NCI-H146 (cell line): ENCODE measurements at regions not wholly inside any gene's neighbourhood (a gene's known extent, or its start where the extent isn't known, plus 50 kb on each side); places are given as distances from the start of the nearest gene placed in this dataset.
A peak's percentile ranks its signal among the peaks of the same experiment; 100 is the strongest.

Source experiments
- DNase-seq: peaks from one replicate; lab custom pipeline; 2025; lab: John Stamatoyannopoulos, UW

DNA sequence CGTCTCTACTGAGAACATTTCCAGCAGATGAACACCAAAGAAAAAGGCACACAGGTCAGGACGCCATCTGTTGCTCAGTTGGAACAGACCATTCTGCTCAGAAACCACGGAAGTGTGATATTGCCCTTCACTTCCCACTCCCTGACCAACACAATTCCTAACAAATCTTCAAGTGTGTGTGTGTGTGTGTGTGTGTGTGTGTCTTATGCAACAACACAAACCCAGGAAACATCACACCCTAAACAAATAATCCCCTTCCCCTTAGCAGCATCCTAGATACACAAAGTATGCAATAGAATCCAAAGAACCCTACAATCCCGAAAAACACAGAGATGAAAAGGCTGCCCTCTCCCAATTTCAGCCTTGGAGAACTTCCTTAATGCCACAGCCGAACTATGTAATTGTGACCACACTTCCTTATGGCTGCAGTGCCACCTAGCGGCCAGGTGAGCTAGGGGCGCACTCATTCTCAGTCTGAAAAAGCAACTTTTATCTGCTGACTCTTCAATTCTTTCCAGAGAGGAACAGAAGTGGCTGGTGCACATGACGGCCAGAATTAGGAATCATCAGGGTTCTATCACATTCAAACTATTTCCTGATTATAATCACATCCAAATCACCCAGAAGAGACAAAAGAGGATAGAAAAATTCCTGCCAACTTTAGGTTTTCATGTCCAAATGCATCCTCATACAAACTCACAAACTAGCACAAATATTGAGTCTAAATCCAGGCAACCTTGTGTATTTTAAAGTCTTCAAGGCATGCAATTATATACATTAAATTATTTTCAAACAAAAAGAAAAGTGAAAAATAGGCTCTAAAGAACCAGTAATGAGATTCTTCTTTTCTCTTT lies 164.9 kb downstream of the DHX15 start:
- peak; percentile 28 for DNase-seq

DNA sequence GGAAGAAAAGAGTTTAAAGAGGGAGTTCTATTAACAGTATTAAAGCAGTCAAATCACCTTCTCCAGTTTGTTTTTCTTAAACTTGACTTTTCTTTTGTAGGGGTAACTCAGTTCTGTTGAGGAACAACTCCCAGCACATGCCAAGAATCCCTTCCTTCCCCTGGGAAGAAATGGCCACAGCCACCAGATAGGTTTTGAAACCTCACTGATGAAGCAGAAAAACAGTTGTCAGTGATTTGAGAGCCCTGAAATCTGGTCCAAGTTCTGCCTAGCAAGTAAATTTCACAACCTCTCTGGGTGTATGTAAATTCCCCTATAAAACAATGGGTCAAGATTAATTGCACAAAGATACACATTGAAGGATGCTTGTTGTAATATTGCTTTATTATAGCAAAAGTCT lies 167.1 kb downstream of the DHX15 start:
- DNase-seq: no peak

DNA sequence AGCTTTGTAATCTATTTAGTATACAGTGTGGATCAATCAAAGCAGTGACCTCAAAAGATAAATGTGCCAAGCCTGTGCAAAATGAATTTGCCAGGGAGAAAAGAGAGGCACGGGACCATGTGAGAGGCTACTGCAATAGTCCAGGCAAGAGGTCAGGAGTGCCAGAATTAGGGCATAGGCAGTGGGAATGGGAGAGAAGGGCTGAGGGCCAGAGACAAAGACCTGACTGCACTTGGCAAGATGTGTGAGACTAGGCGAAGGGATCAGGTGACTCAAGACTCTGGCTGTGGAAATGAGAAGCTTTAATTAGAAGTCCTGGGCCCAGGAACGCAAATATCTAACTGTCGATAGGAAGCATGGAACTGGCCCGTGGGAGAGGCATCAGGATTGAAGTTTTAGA lies 168.1 kb downstream of the DHX15 start:
- no peak for DNase-seq

DNA sequence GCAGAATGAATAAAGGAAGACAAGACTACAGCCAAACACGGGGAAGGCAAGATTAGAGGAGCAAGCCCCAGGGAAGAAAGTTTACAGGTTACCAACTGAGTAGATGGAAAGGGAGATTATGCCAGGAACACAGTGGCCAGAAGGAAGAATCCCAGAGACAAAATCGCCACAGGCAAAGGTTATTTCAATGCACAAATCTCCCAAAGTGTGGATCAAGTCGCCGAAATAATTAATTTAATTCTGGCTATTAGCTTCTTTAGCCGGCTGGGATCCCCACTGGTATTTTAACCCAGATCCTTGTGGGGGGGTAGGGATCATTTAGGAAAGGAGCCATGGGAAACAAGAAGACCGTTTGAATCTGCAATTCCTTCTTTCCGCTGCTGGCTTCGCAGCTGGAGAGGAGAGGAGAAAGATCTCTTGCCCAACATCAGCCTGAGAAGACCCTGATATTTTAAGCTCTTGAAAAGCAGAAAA lies 171.0 kb downstream of the DHX15 start:
- DNase-seq: no peak

DNA sequence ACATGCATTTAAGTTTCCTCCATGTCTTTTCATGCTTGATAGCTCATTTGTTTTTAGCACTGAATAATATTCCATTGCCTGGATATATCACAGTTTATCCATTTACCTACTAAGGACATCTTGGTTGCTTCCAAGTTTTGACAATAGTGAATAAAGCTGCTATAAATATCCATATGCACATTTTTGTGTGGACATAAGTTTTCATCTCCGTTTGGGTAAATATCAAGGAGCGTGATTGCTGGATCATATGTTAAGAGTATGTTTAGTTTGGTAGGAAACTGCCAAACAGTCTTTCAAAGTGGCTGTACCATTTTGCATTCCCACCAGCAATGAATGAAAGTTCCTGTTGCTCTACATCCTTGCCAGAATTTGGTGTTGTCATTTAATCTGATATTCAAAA lies 172.5 kb downstream of the DHX15 start:
- DNase-seq: no peak

DNA sequence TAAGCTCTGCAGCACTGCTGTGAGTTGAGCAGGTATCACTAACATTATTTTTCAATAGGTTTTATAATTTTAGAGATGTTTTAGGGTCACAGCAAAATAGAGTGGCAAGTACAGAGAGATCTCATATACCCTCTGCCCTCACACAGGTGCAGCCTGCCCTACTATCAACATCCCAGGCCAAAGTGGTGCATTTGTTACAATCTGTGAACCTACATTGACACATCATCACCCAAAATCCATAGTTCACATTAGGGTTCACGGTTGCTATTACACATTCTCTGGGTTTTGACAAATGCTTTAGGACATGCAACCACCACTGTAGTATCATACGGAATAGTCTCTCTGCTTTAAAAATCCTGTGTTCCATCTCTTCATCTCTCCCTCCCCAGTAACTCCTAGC lies 173.1 kb downstream of the DHX15 start:
- no peak for DNase-seq

DNA sequence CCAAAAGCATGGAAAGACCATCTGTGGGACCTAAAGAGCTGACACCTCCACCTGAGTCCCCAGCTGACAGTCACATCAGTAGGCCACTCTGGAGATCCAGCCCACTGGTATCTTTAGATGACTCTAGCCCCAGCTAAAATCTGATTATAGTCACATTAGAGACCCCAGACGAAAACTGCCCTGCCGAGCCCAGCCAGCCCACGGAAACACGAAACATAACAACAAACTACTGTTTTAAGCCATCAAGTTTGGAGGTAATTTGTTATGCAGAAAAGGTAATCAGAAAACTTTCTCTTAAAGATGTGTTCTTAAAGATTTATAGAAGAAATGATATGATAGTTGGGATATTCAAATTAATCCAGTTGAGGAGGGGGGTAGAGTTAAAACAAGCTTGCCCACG lies 175.7 kb downstream of the DHX15 start:
- DNase-seq: no peak

DNA sequence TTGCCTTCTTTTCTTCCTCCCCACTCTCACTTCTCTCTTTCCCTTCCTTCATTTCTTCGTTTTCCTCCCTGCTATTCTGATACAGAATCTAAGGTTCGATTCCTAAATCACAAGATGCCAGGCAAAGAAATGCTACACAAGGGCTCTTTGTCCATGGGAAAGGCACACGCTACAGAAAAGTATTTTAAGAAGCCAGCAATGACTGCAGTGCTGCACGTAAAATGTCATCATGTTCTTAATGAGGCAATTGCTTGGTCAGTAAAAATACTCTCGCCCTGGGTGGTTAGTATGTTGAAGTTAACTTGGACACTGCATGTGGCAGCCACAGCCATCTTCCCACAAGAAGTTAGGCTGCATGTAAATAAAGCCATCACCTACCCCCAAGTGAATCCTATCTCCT lies 178.4 kb downstream of the DHX15 start:
- DNase-seq: no peak

DNA sequence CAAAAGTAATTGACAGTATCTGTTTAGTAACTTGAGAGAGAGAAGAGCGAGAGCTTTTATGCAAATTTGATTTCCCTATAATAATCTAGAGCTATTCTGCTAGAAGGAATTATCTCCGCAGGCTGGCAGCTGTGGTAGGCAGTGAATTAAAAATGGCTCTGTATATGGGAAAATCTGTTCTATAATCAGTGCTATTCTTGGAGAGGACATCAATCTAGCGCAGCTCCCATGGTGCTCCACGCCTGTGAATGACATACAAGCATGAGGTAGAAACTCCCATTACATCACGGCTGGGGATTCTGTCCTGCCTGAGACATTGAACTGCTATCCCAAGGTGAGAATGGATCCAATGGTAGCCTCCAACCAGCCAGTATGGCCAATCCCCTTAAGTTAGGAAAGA lies 179.0 kb downstream of the DHX15 start:
- DNase-seq: no peak

DNA sequence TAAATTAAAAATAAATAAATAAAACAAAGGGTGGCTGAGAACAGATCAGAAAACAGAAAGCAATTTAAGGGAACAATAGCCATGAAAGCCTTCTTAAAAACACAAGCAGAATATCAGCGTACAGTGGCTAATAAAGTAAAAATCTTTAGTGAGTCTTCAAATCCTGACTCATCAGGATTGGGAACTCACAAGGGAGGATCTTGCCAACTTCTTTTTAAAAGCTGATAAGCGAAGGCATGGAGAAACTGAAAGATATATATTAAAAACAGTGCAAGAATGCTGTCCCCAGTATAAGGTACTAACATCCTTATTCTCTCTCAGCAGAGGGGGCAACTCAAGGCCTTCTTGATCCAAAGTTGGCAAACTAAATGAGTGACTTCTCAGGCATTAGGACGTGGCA lies 180.1 kb downstream of the DHX15 start:
- DNase-seq: no peak

DNA sequence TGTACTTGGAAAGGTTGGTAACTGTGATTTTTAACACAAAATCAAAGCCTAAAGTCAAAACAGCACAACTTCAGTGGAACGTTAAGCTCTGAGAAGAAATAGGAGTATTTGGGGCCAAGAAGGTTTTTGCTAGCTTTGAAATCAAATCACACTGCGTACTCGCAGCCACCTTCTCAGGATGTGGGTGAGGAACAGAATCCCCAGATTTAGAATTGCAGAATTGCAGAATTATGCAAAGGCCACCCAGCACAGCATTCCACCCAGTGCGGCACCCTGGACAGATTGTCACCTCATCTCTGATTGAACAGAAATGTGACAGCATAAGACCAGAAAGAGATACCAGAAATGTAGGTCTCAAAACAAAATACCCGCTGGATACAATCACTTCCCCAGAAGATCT lies 181.1 kb downstream of the DHX15 start:
- DNase-seq: no peak

DNA sequence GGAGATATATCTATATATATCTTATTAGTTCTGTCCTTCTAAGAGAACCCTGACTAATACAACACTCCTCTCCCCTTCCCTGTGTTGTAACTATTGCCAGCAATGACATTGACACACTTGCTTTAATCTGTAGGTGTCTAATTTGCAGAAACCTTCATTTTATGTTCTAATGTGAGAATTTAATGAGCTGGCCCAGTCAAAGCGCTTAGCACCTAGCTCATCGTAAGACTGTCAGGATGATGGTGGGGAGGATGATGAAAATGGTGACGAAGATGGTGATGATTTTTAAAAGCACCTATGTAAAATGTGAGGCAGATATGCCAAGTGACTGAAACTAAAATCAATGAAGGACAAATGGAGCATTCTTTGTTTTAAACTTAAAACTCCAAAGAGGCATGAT lies 183.8 kb downstream of the DHX15 start:
- DNase-seq: no peak

DNA sequence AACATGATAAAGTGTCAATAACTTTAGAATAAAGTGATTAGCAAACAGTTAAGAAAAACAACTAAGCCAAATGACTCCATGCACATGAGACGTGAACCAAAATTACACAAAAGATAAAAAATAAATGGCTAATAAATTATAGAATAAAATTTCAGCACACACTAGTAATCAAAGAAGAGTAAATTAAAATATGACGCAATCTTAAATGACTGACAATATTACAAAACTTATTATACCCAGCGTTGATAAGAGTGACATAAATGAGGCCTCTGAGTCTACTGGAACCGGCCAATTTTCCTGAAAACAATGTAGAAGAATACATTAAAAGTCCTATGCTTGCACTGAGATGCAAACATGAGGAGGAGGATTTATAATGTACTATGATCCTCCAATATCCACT lies 187.4 kb downstream of the DHX15 start:
- DNase-seq: no peak

DNA sequence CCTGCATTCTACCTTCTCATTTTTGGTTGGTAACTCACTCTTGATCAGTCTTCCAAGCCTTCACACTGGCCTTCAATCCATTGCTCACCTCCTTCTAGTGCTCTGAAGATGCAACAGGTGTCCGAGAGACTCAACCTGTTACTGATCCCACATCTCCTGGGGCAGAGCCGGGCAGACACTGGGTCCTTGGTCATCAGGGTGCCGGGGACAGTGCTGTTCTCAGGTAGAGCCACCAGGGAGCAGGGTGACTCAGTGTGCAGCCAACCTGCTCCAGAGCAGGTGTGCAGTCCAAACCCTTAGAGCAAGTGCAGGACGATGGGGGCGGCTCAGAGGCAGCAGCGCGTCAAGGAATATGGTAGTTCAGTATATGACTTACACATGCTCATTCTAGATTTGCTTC lies 188.4 kb downstream of the DHX15 start:
- DNase-seq: no peak

DNA sequence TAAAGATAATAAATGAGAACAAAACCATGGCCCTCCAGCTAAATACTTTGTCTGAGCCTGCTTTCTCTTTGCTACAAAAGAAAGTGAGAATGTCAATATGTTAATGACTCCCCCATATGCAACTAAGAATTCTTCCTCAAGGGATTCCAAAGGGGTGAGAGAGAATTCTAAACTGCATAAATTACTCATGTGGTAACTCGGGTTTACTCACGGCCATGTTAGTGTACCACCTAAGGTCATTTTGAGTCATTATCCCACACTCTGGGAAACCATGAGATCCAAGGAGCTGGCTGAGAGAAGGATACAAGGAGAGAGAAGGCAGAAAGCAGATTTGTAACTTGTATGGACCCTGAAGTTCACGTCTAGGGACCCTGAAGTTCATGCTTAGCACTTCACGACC lies 190.3 kb downstream of the DHX15 start:
- no peak for DNase-seq

DNA sequence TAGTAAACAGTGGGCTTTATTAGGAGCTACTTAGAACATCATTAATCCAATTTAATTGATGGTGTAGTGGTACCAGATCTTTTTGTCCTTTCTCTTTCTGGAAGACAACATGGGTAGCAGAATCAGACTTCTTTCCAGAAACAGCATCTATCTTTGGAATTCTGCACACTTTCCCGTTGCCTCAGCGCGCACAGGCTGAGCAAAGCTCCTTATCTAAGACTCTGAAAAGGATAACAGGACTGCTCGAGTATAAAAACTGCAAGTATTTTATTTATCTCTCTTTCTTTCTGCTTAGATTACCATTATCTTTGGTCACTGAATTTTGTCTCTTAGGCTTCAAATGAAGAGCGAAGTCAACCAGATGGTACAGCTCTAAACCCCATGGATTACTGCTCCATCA lies 191.7 kb downstream of the DHX15 start:
- no peak for DNase-seq

DNA sequence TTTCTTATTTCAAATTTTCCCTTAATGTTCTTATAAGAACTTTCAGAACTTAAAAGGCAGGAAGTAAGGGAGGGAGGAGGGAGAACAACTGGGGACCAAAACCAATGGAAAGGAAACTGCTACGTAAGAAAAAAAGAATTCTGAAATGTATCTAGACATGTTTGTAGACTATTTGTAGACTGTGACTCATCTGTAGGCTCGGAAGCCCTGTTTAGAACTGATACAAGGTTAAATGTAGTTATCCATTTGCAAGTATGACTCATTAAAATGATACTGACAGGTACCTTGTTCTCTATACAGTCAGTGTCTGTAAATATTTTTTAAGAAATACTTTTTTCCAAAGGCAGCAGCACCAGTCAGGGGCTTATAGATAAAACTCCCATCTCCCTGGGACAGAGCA lies 202.0 kb downstream of the DHX15 start:
- DNase-seq: no peak

DNA sequence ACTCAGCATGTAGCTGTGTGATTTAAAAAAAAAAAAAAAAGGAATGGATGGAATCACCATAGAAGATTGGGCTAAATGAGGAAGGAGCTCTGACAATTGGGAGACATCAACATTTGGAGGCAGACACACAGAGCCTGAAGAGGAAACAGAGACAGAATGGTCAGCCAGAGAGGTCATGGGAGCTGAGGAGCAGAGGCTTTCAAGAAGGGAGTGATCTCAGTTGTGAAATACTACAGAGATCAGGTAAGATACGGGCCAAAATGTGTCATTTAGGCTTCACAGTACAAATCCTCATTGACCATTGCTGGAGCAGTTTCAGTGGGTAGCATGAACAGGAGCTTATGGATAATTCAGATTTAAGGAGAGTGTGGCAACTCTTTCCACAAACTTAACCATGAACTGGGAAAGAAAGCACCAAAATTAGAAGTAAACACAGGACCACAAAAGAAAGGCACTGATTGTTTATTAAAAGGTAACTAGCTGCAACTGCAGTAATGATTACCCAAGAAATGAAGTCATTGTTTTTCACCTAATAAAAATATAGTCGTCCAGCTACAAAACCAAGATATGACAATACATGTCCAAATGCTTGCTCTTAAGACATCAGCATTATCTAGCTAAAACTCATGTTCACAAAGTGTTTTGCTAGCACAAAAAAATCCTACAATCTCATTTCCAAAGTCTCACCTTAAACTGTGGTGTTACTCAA lies 203.2 kb downstream of the DHX15 start:
- DNase-seq: no peak

DNA sequence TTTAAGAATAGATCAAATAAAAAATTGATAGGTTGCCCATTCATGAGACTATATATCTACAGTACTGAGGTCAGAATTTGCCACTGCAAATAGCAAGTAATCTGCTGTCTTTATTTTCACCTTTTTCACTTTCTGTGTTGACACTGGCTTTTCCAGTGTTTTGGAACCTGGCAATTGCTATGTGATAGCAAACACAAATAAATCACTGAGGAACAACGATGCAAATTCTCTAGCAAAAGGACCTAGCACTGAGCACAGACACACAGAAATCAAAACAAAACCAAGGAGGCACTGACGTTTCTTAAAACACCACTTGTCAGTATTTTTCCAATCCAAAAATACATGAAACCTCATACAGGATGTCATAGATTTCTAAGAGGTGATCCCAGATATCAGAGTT lies 210.7 kb downstream of the DHX15 start:
- no peak for DNase-seq

DNA sequence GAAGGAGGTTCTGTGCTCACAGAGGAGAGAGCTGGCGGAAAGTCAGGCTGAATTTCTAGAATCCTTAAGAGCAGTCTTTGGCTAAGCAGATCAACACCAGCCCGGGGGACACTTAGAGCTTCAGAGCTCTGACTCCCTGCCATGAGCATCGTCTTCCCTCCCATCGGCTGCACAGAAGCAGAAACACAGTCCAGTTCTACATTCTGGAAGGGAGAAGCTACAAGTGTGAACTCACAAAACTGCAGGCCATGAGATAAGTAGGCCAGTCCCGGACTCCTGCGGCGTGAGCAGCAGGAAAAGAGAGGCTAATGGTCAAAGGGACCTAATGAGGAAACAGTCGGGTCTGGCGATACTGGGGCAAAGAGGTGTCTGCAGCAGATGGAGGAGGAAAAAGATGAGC lies 211.5 kb downstream of the DHX15 start:
- DNase-seq: no peak

DNA sequence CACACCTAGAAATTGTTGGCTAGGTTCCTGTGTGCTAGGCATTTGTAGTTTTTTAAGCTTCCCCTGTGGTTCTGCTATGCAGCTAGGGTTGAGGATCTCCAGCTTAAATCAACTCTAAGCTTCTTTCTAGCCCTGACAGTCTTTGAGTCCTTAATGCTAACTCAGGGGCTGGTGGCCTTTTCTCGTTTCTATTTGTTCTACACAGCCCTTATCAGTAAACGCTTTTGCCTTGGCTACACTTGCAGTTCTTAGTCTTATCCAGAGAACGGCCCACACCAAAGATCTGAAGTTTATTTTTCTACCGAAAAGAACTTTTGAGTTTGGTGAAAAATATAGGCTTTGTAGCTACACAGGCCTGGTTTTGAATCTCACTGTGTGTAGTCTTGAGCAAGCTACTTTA lies 212.0 kb downstream of the DHX15 start:
- no peak for DNase-seq

DNA sequence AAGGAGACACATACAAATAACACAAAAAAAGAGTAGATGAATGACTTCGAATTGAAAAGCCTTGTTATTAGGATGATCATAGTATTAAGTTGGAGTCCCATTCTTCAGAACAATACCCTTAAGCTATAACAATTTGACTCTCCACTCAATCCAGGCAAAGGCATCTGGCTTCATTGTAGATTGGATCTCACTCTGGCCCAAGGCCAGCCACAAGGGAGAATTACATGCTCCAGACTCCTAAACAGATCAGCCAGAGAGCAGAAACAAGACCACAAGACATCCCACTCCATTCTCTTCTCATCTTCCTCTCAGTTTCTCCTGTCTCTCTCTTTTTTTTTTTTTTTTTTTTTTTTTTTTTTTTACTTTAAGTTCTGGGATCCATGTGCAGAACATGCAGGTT lies 213.9 kb downstream of the DHX15 start:
- no peak for DNase-seq

DNA sequence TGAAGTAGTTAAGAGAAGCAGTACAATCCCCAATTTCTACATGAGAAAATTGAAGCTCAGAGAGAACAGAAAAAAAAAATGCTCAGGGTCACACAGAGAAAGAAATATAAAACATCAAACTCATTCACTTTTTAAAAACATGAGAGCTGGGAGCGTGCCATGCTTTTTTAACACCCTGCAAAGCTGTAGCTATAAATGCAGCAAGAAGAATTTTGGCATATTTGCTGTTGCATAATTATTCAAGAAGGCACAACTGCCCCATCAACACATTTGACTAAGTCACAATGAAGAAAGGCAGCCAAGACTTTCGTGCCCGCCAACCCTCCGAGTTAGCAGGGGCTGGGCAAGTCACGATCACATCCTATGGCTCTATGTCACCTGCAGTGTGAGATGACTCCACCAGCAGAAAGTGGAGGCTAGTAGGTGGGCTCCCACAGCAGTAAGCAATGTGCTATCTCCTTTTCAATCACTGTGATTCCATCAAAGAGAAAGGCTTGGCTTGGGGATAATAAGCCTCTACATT lies 214.8 kb downstream of the DHX15 start:
- DNase-seq: no peak
